Suprapubic skin (tissue), 4 donors: ENCODE measurements at regions not wholly inside any gene's neighbourhood (a gene's known extent, or its start where the extent isn't known, plus 50 kb on each side); places are given as distances from the start of the nearest gene placed in this dataset.
"Not testable (repeated sequence)": the region's sequence is repeated elsewhere in the genome, so short reads cannot be mapped to it uniquely, and the experiment has no call there.

Source experiments
- DNase-seq, 2 donors: peaks; one replicate each; pipeline ENCODE4 v3.0.0-alpha.2; 2019; ENCODE audit warnings: low spot score in 2 of 2
- H3K27ac ChIP-seq: fragments of 200-600 bp; sonication (generic); one replicate; pipeline ENCODE4 v1.5.1; 2019
- H3K27me3 ChIP-seq: fragments of 200-600 bp; sonication (generic); one replicate; pipeline ENCODE4 v1.5.1; 2019
- H3K36me3 ChIP-seq: fragments of 200-600 bp; sonication (generic); one replicate; pipeline ENCODE4 v1.5.1; 2019
- H3K4me1 ChIP-seq: fragments of 200-600 bp; sonication (generic); one replicate; pipeline ENCODE4 v1.5.1; 2019
- H3K4me3 ChIP-seq: fragments of 200-600 bp; sonication (generic); one replicate; pipeline ENCODE4 v1.5.1; 2019; ENCODE audit warnings: mild to moderate bottlenecking
- H3K9me3 ChIP-seq: fragments of 200-600 bp; sonication (generic); one replicate; pipeline ENCODE4 v1.5.1; 2019
- EP300 ChIP-seq: sonication (generic); formaldehyde crosslinking; IDR thresholded peaks from one replicate; pipeline ENCODE4 v1.6.1; 2017; ENCODE audit warnings: antibody characterized with exemption
- POLR2A ChIP-seq, 2 donors: fragments of 450-650 bp; IDR thresholded peaks; one replicate each; pipeline ENCODE4 v1.6.1; 2017; ENCODE audit warnings: antibody characterized with exemption in 2 of 2, mild to moderate bottlenecking in 2 of 2, moderate library complexity in 2 of 2
- POLR2AphosphoS5 ChIP-seq, 3 donors: sonication (generic); formaldehyde crosslinking; IDR thresholded peaks; one replicate each; pipeline ENCODE4 v1.6.1; 2017; ENCODE audit warnings: antibody characterized with exemption in 3 of 3
- WGBS: methylation state at CpG from one replicate; pipeline ENCODE4 v1.1.5; 2018; 5-methylcytosine and 5-hydroxymethylcytosine counted together
- TF ChIP-seq, protein P1 (sequence below), 2 donors: fragments of 200-600 bp in 1 of 2; fragments of 450-650 bp in 1 of 2; sonication (generic) in 1 of 2; IDR thresholded peaks; one replicate each; pipeline ENCODE4 v1.5.1; 2016 to 2019; ENCODE audit warnings: antibody characterized with exemption in 2 of 2, mild to moderate bottlenecking in 1 of 2, moderate library complexity in 1 of 2

GRCh38 chr15:92801774-92802464, 98.2 kb upstream of the CHD2 start:
- Histone ChIP-seq H3K9me3 (no peaks in the 10 kb centered on the region), H3K4me3 (no peak overlapping the region), H3K27me3 (no peaks in the 10 kb centered on the region), H3K4me1 (peaks cover 47% of the 10 kb centered on the region), H3K27ac (peak overlapping the region; percentile 89), H3K36me3 (no peaks in the 10 kb centered on the region)
- TF ChIP-seq, protein P1, sequence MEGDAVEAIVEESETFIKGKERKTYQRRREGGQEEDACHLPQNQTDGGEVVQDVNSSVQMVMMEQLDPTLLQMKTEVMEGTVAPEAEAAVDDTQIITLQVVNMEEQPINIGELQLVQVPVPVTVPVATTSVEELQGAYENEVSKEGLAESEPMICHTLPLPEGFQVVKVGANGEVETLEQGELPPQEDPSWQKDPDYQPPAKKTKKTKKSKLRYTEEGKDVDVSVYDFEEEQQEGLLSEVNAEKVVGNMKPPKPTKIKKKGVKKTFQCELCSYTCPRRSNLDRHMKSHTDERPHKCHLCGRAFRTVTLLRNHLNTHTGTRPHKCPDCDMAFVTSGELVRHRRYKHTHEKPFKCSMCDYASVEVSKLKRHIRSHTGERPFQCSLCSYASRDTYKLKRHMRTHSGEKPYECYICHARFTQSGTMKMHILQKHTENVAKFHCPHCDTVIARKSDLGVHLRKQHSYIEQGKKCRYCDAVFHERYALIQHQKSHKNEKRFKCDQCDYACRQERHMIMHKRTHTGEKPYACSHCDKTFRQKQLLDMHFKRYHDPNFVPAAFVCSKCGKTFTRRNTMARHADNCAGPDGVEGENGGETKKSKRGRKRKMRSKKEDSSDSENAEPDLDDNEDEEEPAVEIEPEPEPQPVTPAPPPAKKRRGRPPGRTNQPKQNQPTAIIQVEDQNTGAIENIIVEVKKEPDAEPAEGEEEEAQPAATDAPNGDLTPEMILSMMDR (IDR thresholded peaks at IDR 0.05) = no peak
- TF ChIP-seq POLR2AphosphoS5 (IDR thresholded peaks at IDR 0.05) (no peak), EP300 (no peak), POLR2A (IDR thresholded peaks at IDR 0.05) (no peak)
- peak in 1 of 2 donors; percentile 81 for DNase-seq
- 52% methylated on average over 5 of the region's 5 CpGs for WGBS

DNA sequence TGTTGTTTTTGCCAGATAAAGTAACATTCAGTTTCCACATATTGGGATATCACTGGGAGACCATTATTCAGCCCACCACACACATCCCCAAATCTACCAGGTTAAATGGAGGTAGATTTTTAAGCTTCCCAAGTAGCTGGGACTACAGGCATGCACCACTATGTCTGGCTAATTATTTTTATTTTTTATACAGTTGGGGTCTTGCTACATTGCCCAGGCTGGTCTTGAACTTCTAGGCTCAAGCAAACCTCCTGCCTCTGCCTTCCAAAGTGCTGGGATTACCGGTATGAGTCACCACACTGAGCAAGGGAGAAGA, 96.6 kb upstream of the CHD2 start:
- Histone ChIP-seq H3K27ac (peak overlapping the region; percentile 89), H3K4me1 (peaks cover 52% of the 10 kb centered on the region), H3K9me3 (no peaks in the 10 kb centered on the region), H3K27me3 (no peaks in the 10 kb centered on the region), H3K4me3 (no peak overlapping the region), H3K36me3 (no peaks in the 10 kb centered on the region)
- WGBS = 13% methylated on average over 1 of the region's 1 CpG
- no peak for DNase-seq
- TF ChIP-seq, protein P1 (IDR thresholded peaks at IDR 0.05) = no peak
- TF ChIP-seq POLR2A (IDR thresholded peaks at IDR 0.05) = no peak
- TF ChIP-seq EP300 = no peak
- no peak for TF ChIP-seq POLR2AphosphoS5 (IDR thresholded peaks at IDR 0.05)

DNA sequence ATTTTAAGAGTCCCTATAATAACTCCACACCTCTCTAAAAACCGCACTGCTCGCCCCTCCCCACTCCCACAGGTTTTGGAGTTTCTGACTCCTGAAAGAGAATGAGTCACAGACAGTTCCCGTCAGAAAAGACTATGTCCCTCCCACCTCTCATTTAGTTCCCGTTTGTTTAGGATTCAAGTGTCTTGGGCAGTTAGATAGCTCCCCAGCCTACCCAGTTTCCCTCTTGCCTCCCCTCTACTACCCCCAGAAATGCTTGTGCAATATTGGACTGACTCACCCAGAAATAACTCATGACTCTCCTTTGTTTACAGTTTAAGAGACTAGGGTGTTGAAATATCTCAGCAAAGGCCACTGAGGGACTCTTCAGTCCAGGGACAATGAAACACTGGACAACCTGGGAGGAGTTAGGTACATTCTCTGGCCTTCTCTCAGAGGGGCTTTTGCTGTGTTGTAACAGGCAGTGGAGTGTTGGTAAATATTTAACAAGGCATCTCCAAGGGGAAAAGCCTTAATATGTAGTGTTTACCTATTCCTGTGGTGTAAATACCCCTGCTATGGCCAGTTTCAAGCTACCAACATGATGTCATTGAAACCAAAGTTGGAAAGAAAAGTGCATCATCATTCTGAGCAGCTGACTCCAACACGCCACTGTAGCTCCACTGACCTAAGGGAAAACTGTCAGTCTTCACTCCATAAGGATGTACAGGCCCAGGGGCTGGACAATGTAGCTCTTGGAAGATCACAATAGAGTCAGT, 96.1 kb upstream of the CHD2 start:
- H3K27ac ChIP-seq = peak overlapping the region; percentile 89
- H3K27me3 ChIP-seq = no peaks in the 10 kb centered on the region
- TF ChIP-seq POLR2A (IDR thresholded peaks at IDR 0.05) = no peak
- TF ChIP-seq EP300 = peak; percentile 78
- TF ChIP-seq, protein P1 (IDR thresholded peaks at IDR 0.05) = no peak
- peak; percentile 41 to 95 (median 94) for TF ChIP-seq POLR2AphosphoS5 (IDR thresholded peaks at IDR 0.05)
- no peak overlapping the region for H3K4me3 ChIP-seq
- DNase-seq = peak; percentile 89 to 93
- 26% methylated on average over 5 of the region's 5 CpGs for WGBS
- H3K36me3 ChIP-seq = no peaks in the 10 kb centered on the region
- no peaks in the 10 kb centered on the region for H3K9me3 ChIP-seq
- H3K4me1 ChIP-seq = peaks cover 56% of the 10 kb centered on the region

DNA sequence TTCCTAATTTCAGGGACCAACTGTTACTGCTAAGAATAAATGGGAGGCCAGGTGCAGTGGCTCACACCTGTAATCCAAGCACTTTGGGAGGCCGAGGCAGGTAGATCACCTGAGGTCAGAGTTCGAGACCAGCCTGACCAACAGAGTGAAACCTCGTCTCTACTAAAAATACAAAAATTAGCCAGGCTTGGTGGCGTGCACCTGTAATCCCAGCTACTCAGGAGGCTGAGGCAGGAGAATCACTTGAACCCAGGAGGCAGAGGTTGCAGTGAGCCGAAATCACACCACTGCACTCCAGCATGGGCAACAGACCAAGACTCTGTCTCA, 95.6 kb upstream of the CHD2 start:
- Histone ChIP-seq H3K27ac (peak overlapping the region; percentile 89), H3K4me1 (peaks cover 56% of the 10 kb centered on the region)
- 94% methylated on average over 5 of the region's 5 CpGs for WGBS
- H3K27me3 ChIP-seq, H3K4me3 ChIP-seq, DNase-seq, H3K9me3 ChIP-seq, H3K36me3 ChIP-seq: not testable (repeated sequence)

- Histone ChIP-seq H3K27ac (peak overlapping the region; percentile 89), H3K4me3 (no peak overlapping the region), H3K36me3 (no peaks in the 10 kb centered on the region), H3K4me1 (peaks cover 58% of the 10 kb centered on the region), H3K27me3 (no peaks in the 10 kb centered on the region), H3K9me3 (no peaks in the 10 kb centered on the region)
- DNase-seq = no peak
- WGBS = 84% methylated on average over 10 of the region's 10 CpGs
- TF ChIP-seq EP300 = no peak
- TF ChIP-seq POLR2AphosphoS5 (IDR thresholded peaks at IDR 0.05) = no peak
- TF ChIP-seq, protein P1 (IDR thresholded peaks at IDR 0.05) = no peak
- TF ChIP-seq POLR2A (IDR thresholded peaks at IDR 0.05) = no peak
Observed at GRCh38 chr15:92805080-92805690, 94.9 kb upstream of the CHD2 start.

DNA sequence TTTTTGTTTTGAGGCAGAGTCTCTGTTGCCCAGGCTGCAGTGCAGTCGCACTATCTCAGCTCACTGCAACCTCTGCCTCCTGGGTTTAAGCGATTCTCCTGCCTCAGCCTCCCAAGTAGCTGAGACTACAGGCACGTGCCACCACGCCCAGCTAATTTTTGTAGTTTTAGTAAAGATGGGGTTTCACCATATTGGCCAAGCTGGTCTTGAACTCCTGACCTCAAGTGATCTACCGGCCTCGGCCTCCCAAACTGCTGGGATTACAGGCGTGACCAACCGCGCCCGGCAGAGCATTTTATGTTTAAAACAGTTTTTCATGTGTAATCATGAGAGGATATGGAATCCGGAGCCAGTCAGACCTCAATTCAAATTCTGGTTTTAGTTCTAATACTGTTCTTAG, 94.0 kb upstream of the CHD2 start:
- H3K4me1 ChIP-seq = peaks cover 66% of the 10 kb centered on the region
- WGBS = 96% methylated on average over 11 of the region's 11 CpGs
- not testable (repeated sequence) for H3K27me3 ChIP-seq, H3K27ac ChIP-seq, H3K9me3 ChIP-seq, H3K36me3 ChIP-seq, H3K4me3 ChIP-seq, DNase-seq
